K562 (cell line): ENCODE measurements at regions not wholly inside any gene's neighbourhood (a gene's known extent, or its start where the extent isn't known, plus 50 kb on each side); places are given as distances from the start of the nearest gene placed in this dataset.
A peak's percentile ranks its signal among the peaks of the same experiment; 100 is the strongest.

ENCODE experiments used
- BCLAF1 ChIP-seq, 2 experiments: fragments of 450-650 bp in 1 of 2; IDR thresholded peaks; 2 replicates each; pipeline ENCODE4 v1.6.1; 2011 to 2017; ENCODE audit warnings: low read depth in 2 of 2, antibody characterized with exemption in 1 of 2, borderline replicate concordance in 1 of 2, low read length in 1 of 2, mild to moderate bottlenecking in 1 of 2, mixed read lengths in 1 of 2; ENCODE audit not compliant: control insufficient read depth in 1 of 2
- CBFA2T2 ChIP-seq: fragments of 450-650 bp; conservative IDR thresholded peaks from 2 replicates; pipeline ENCODE4 v1.6.1; 2017; ENCODE audit warnings: mild to moderate bottlenecking
- CGGBP1 ChIP-seq: fragments of 250-450 bp; sonication (Bioruptor Pico); IDR thresholded peaks from 2 replicates; pipeline ENCODE4 v1.9.0; 2021; ENCODE audit warnings: mild to moderate bottlenecking
- ELF1 ChIP-seq: fragments of 200-800 bp; sonication (Bioruptor generic); IDR thresholded peaks from 2 replicates; pipeline ENCODE4 v1.6.1; 2016; ENCODE audit warnings: missing genetic modification characterization, missing compliant biosample characterization
- ELK3 ChIP-seq: fragments of 450-650 bp; formaldehyde crosslinking; IDR thresholded peaks from 2 replicates; pipeline ENCODE4 v1.4.0; 2020; ENCODE audit warnings: mild to moderate bottlenecking
- EP300 ChIP-seq: IDR thresholded peaks from 2 replicates; pipeline ENCODE4 v1.6.1; 2012; ENCODE audit warnings: low read length, improper control_type of control experiment
- GABPB2 ChIP-seq: fragments of 250-450 bp; sonication (Bioruptor Pico); conservative IDR thresholded peaks from 2 replicates; pipeline ENCODE4 v1.5.1; 2021; ENCODE audit warnings: mild to moderate bottlenecking
- HCFC1 ChIP-seq: IDR thresholded peaks from 2 replicates; pipeline ENCODE4 v1.6.1; 2012; ENCODE audit warnings: low read depth, low read length, improper control_type of control experiment
- HDAC3 ChIP-seq: fragments of 450-650 bp; IDR thresholded peaks from 2 replicates; pipeline ENCODE4 v1.6.1; 2018; ENCODE audit warnings: borderline replicate concordance, mild to moderate bottlenecking, moderate library complexity; ENCODE audit not compliant: partially characterized antibody
- HDAC6 ChIP-seq: IDR thresholded peaks from 2 replicates; pipeline ENCODE4 v1.6.1; 2012; ENCODE audit warnings: low read depth, mild to moderate bottlenecking, control low read depth, inconsistent platforms, low read length, moderate library complexity
- HMGXB4 ChIP-seq: sonication (generic); formaldehyde crosslinking; IDR thresholded peaks from 2 replicates; pipeline ENCODE4 v1.8.1; 2023; ENCODE audit warnings: mild to moderate bottlenecking, missing genetic modification reagents
- PHB2 ChIP-seq: fragments of 450-650 bp; IDR thresholded peaks from 2 replicates; pipeline ENCODE4 v1.6.1; 2017; ENCODE audit warnings: low read depth
- RBM22 ChIP-seq: fragments of 200-400 bp; formaldehyde crosslinking; IDR thresholded peaks from 2 replicates; pipeline ENCODE4 v1.6.1; 2018; ENCODE audit warnings: low read length, low read depth; ENCODE audit not compliant: poor library complexity, severe bottlenecking
- TAF1 ChIP-seq: IDR thresholded peaks from 2 replicates; pipeline ENCODE4 v1.6.1; 2011; ENCODE audit warnings: mild to moderate bottlenecking, low read length, moderate library complexity; ENCODE audit not compliant: insufficient read depth, control insufficient read depth, severe bottlenecking; ENCODE audit errors: extremely low read depth
- ZMIZ1 ChIP-seq, 2 experiments: fragments of 150-350 bp in 1 of 2; IDR thresholded peaks; 2 replicates each; pipeline ENCODE4 v1.6.1; 2012 to 2016; ENCODE audit warnings: low read depth in 2 of 2, low read length in 2 of 2, mild to moderate bottlenecking in 1 of 2, moderate library complexity in 1 of 2
- ZNF431 ChIP-seq: sonication (generic); formaldehyde crosslinking; IDR thresholded peaks from 2 replicates; pipeline ENCODE4 v1.8.0; 2022; ENCODE audit warnings: mild to moderate bottlenecking, missing genetic modification reagents
- ZNF507 ChIP-seq: conservative IDR thresholded peaks from 2 replicates; pipeline ENCODE4 v1.6.1; 2017; ENCODE audit warnings: missing genetic modification characterization, missing compliant biosample characterization
- ZNF780A ChIP-seq: fragments of 250-450 bp; sonication (Bioruptor Pico); IDR thresholded peaks from 2 replicates; pipeline ENCODE4 v1.5.0; 2021; ENCODE audit warnings: mild to moderate bottlenecking

- TF ChIP-seq PHB2 (0 out of 2 replicates have a peak, but pooled peaks have one; percentile 28), HCFC1 (no peak), TAF1 (no peak), BCLAF1 (IDR thresholded peaks at IDR 0.05; ENCODE audit: borderline replicate concordance in 1 of 2, control insufficient read depth in 1 of 2, low read depth in 2 of 2, low read length in 1 of 2) (peak in 1 of 2 experiments; percentile 28; a peak in 1 of 4 replicates), ZMIZ1 (IDR thresholded peaks at IDR 0.05; ENCODE audit: low read depth in 2 of 2, low read length in 2 of 2) (no peak), CGGBP1 (CRISPR knock-in tag) (no peak), ZNF507 (tag) (no peak), RBM22 (no peak), CBFA2T2 (no peak), EP300 (no peak), GABPB2 (CRISPR knock-in tag) (peak; percentile 87; the same call in 1 of the 2 replicates), ZNF431 (CRISPR knock-in tag) (no peak), ELF1 (no peak), ZNF780A (no peak), ELK3 (no peak), HDAC6 (no peak), HDAC3 (no peak), HMGXB4 (CRISPR knock-in tag) (no peak)
Observed at GRCh38 chr22:20655623-20656022, 118.3 kb upstream of the SERPIND1 start (continued).
